SK-N-SH (cell line): ENCODE measurements at regions not wholly inside any gene's neighbourhood (a gene's known extent, or its start where the extent isn't known, plus 50 kb on each side); places are given as distances from the start of the nearest gene placed in this dataset.

Experiments
- CTCF ChIA-PET: fragments of 300-600, 350-600 bp; formaldehyde crosslinking; extraction: SDS; loops from one replicate; lab custom pipeline; 2021; lab: Yijun Ruan, JAX
- POLR2A ChIA-PET: fragments of 350-600 bp; sonication (Branson Sonifier 250); formaldehyde crosslinking; extraction: SDS; loops from one replicate; lab custom pipeline; 2020; ENCODE audit warnings: antibody characterized with exemption, inconsistent platforms; lab: Yijun Ruan, JAX
- DNase-seq: peaks from one replicate; pipeline ENCODE4 v3.0.0; 2012
- H2AFZ ChIP-seq: fragments of 200-600 bp; sonication (generic); 2 replicates; pipeline ENCODE4 v1.8.1; 2016; ENCODE audit warnings: antibody characterized with exemption, mild to moderate bottlenecking, low read depth
- H3F3A ChIP-seq: fragments of 200-600 bp; sonication (generic); replicated peaks from 2 replicates; pipeline ENCODE3; 2016; ENCODE audit warnings: antibody characterized with exemption, mild to moderate bottlenecking; ENCODE audit not compliant: insufficient read depth
- H3K27ac ChIP-seq, 2 experiments: fragments of 200-500 bp in 1 of 2; fragments of 200-600 bp in 1 of 2; sonication (Bioruptor generic) in 1 of 2; sonication (generic), shearing (Covaris generic) in 1 of 2; 2 replicates each; pipeline versions ENCODE4 v1.5.1 to v1.6.1; 2014 to 2016; ENCODE audit warnings: low read depth in 2 of 2, inconsistent platforms in 1 of 2, low read length in 1 of 2, mild to moderate bottlenecking in 1 of 2, mixed read lengths in 1 of 2
- H3K27me3 ChIP-seq: fragments of 200-600 bp; sonication (generic), shearing (Covaris generic); 2 replicates; pipeline ENCODE4 v1.6.1; 2016; ENCODE audit warnings: mixed run types; ENCODE audit not compliant: insufficient read depth
- H3K36me3 ChIP-seq, 2 experiments: fragments of 200-500 bp in 1 of 2; fragments of 200-600 bp in 1 of 2; sonication (Bioruptor generic) in 1 of 2; sonication (generic) in 1 of 2; replicated peaks in 1 of 2; 2 replicates each; pipeline versions ENCODE3 to v1.5.1; 2014 to 2016; ENCODE audit warnings: low read length in 1 of 2, mild to moderate bottlenecking in 1 of 2; ENCODE audit not compliant: insufficient read depth in 2 of 2, control insufficient read depth in 1 of 2
- H3K4me1 ChIP-seq, 2 experiments: fragments of 200-500 bp in 1 of 2; fragments of 200-600 bp in 1 of 2; sonication (Bioruptor generic) in 1 of 2; sonication (generic), shearing (Covaris generic) in 1 of 2; 2 replicates each; pipeline versions ENCODE4 v1.5.1 to v1.6.1; 2014 to 2016; ENCODE audit warnings: low read depth in 1 of 2, low read length in 1 of 2, mixed run types in 1 of 2; ENCODE audit not compliant: insufficient read depth in 2 of 2, control insufficient read depth in 1 of 2
- H3K4me2 ChIP-seq: fragments of 200-600 bp; sonication (generic), shearing (Covaris generic); 2 replicates; pipeline ENCODE4 v1.6.1; 2017; ENCODE audit warnings: mixed run types
- H3K4me3 ChIP-seq, 2 experiments: fragments of 200-500 bp in 1 of 2; fragments of 200-600 bp in 1 of 2; sonication (Bioruptor generic) in 1 of 2; sonication (generic), shearing (Covaris generic) in 1 of 2; 2 replicates each; pipeline versions ENCODE4 v1.5.1 to v1.8.1; 2014 to 2016; ENCODE audit warnings: low read depth in 2 of 2, inconsistent platforms in 1 of 2, low read length in 1 of 2, mild to moderate bottlenecking in 1 of 2, mixed read lengths in 1 of 2, moderate library complexity in 1 of 2
- H3K79me2 ChIP-seq: fragments of 200-600 bp; sonication (generic); 2 replicates; pipeline ENCODE4 v1.8.1; 2017; ENCODE audit warnings: mild to moderate bottlenecking; ENCODE audit not compliant: insufficient read depth
- H3K9ac ChIP-seq: fragments of 200-600 bp; sonication (generic); 2 replicates; pipeline ENCODE4 v1.6.1; 2017; ENCODE audit warnings: mixed run types
- H3K9me2 ChIP-seq: fragments of 200-600 bp; sonication (generic); 2 replicates; pipeline ENCODE4 v1.6.1; 2017; ENCODE audit warnings: mixed run types
- H3K9me3 ChIP-seq: fragments of 200-600 bp; sonication (generic); 2 replicates; pipeline ENCODE4 v1.6.1; 2017; ENCODE audit warnings: mixed run types, mild to moderate bottlenecking, moderate library complexity
- H4K20me1 ChIP-seq: fragments of 200-600 bp; sonication (generic); 2 replicates; pipeline ENCODE4 v1.6.1; 2017; ENCODE audit warnings: mild to moderate bottlenecking, mixed run types; ENCODE audit not compliant: insufficient read depth
- CHD2 ChIP-seq: fragments of 150-350 bp; IDR thresholded peaks from 2 replicates; pipeline ENCODE4 v1.6.1; 2018; ENCODE audit warnings: low read length; ENCODE audit not compliant: partially characterized antibody
- ELF1 ChIP-seq: IDR thresholded peaks from 2 replicates; pipeline ENCODE4 v1.4.0; 2012
- EZH2phosphoT487 ChIP-seq: fragments of 200-600 bp; sonication (generic); IDR thresholded peaks from 2 replicates; pipeline ENCODE4 v1.6.1; 2017; ENCODE audit warnings: low read depth, mixed run types, mild to moderate bottlenecking, antibody characterized with exemption, moderate library complexity, borderline replicate concordance
- FOSL2 ChIP-seq: IDR thresholded peaks from 2 replicates; pipeline ENCODE4 v1.4.0; 2012; ENCODE audit warnings: low read depth, mild to moderate bottlenecking, moderate library complexity, borderline replicate concordance
- GATA2 ChIP-seq: sonication (generic); formaldehyde crosslinking; IDR thresholded peaks from 2 replicates; pipeline ENCODE4 v1.5.0; 2020; ENCODE audit warnings: mild to moderate bottlenecking, missing genetic modification reagents
- NFIC ChIP-seq: IDR thresholded peaks from 2 replicates; pipeline ENCODE4 v1.4.0; 2012; ENCODE audit warnings: borderline replicate concordance
- NRF1 ChIP-seq: IDR thresholded peaks from 2 replicates; pipeline ENCODE4 v1.6.1; 2012; ENCODE audit warnings: low read depth, mild to moderate bottlenecking, low read length
- SMC3 ChIP-seq: IDR thresholded peaks from 2 replicates; pipeline ENCODE4 v1.6.1; 2012; ENCODE audit warnings: low read depth, low read length, improper control_type of control experiment
- TEAD4 ChIP-seq: IDR thresholded peaks from 2 replicates; pipeline ENCODE4 v1.4.0; 2012; ENCODE audit warnings: mild to moderate bottlenecking, borderline replicate concordance; ENCODE audit not compliant: insufficient read depth
- USF1 ChIP-seq: IDR thresholded peaks from 2 replicates; pipeline ENCODE4 v1.4.0; 2012; ENCODE audit warnings: low read depth, borderline replicate concordance
- USF2 ChIP-seq: fragments of 150-350 bp; IDR thresholded peaks from 2 replicates; pipeline ENCODE4 v1.6.1; 2017; ENCODE audit warnings: antibody characterized with exemption, low read length, low read depth, borderline replicate concordance
- WGBS: methylation state at CpG from one replicate; pipeline ENCODE4 v1.1.6; 2017; ENCODE audit warnings: low lambda C conversion rate; 5-methylcytosine and 5-hydroxymethylcytosine counted together

- TF ChIP-seq FOSL2 (no peak), NFIC (no peak), SMC3 (no peak), EZH2phosphoT487 (no peak), USF2 (no peak)
These were observed 260.1 kb upstream of the NFIA start (continued) for GRCh38 chr1:60822252-60822651.

- H3K4me1 ChIP-seq: peaks cover 0 to 3% of the 10 kb centered on the region in 2 experiments; a peak in 1 of 4 replicates
- no peak overlapping the region for H2AFZ ChIP-seq
- H3K9me2 ChIP-seq: no peaks in the 10 kb centered on the region
- no peak overlapping the region for H3K27ac ChIP-seq
- H3K79me2 ChIP-seq: no peaks in the 10 kb centered on the region
- H3K9ac ChIP-seq: no peak overlapping the region
- no peak for DNase-seq
- no peaks in the 10 kb centered on the region for H3F3A ChIP-seq
- CTCF ChIA-PET: interaction anchor here (0.6 to 1.0 kb wide), 2 partner anchors 229 to 684 kb away, joined by 3 read pairs; no protein-coding TSS in a partner anchor
- no peaks in the 10 kb centered on the region for H4K20me1 ChIP-seq
- no peak overlapping the region for H3K4me2 ChIP-seq
- H3K9me3 ChIP-seq: no peaks in the 10 kb centered on the region
- H3K4me3 ChIP-seq: no peak overlapping the region
- POLR2A ChIA-PET: no interaction called here
- WGBS: 43% methylated on average over 1 of the region's 1 CpG
- TF ChIP-seq CHD2 (no peak), NRF1 (no peak), USF2 (no peak), ELF1 (no peak), GATA2 (CRISPR knock-in tag) (no peak), TEAD4 (no peak), EZH2phosphoT487 (no peak)
- no peaks in the 10 kb centered on the region for H3K36me3 ChIP-seq
- H3K27me3 ChIP-seq: no peaks in the 10 kb centered on the region; the same call in 1 of the 2 replicates
These were observed 261.2 kb upstream of the NFIA start for GRCh38 chr1:60821156-60821555.

- Histone ChIP-seq H3K9ac (no peak overlapping the region), H3K4me3 (no peak overlapping the region), H3K4me2 (no peak overlapping the region), H3K9me3 (no peaks in the 10 kb centered on the region), H3K27ac (no peak overlapping the region), H3K4me1 (peaks cover 0 to 3% of the 10 kb centered on the region in 2 experiments; a peak in 1 of 4 replicates), H3K9me2 (no peaks in the 10 kb centered on the region), H3K79me2 (no peaks in the 10 kb centered on the region), H3F3A (no peaks in the 10 kb centered on the region), H3K27me3 (no peaks in the 10 kb centered on the region; the same call in 1 of the 2 replicates), H2AFZ (no peak overlapping the region), H3K36me3 (no peaks in the 10 kb centered on the region), H4K20me1 (no peaks in the 10 kb centered on the region)
- 31% methylated on average over 4 of the region's 4 CpGs for WGBS
- ChIA-PET POLR2A (no interaction called here), CTCF (no interaction called here)
- no peak for TF ChIP-seq USF1
- no peak for DNase-seq
These were observed 263.2 kb upstream of the NFIA start for GRCh38 chr1:60818969-60819701.
